ENCODE measurements at regions not wholly inside any gene's neighbourhood (a gene's known extent, or its start where the extent isn't known, plus 50 kb on each side); places are given as distances from the start of the nearest gene placed in this dataset.

GRCh38 chr5:139733698-139734538 lies 61.7 kb upstream of the PSD2 start:
- no peak for TF ChIP-seq PAX5 (IDR thresholded peaks at IDR 0.05; ENCODE audit: insufficient read depth, low read length, severe bottlenecking)
- TF ChIP-seq TAF1 (IDR thresholded peaks at IDR 0.05; ENCODE audit: low read depth, low read length), result no peak
- TF ChIP-seq SPI1 (IDR thresholded peaks at IDR 0.05; ENCODE audit: low read depth, low read length), result no peak
- no peak for TF ChIP-seq POLR2AphosphoS5 (IDR thresholded peaks at IDR 0.05; ENCODE audit: low read depth, low read length)
- no peak for TF ChIP-seq POLR2A (IDR thresholded peaks at IDR 0.05; ENCODE audit: low read depth, low read length)
- TF ChIP-seq POU2F2 (IDR thresholded peaks at IDR 0.05; ENCODE audit: low read depth, low read length), result no peak
- no peak for DNase-seq (ENCODE audit: insufficient read length, low spot score)
- FAIRE-seq, result no peak

GRCh38 chr5:139734539-139734916 lies 61.1 kb upstream of the PSD2 start:
- DNase-seq (ENCODE audit: insufficient read length, low spot score), result no peak
- TF ChIP-seq POU2F2 (IDR thresholded peaks at IDR 0.05; ENCODE audit: low read depth, low read length) (no peak), PAX5 (IDR thresholded peaks at IDR 0.05; ENCODE audit: insufficient read depth, low read length, severe bottlenecking) (no peak), POLR2AphosphoS5 (IDR thresholded peaks at IDR 0.05; ENCODE audit: low read depth, low read length) (no peak), POLR2A (IDR thresholded peaks at IDR 0.05; ENCODE audit: low read depth, low read length) (no peak), TAF1 (IDR thresholded peaks at IDR 0.05; ENCODE audit: low read depth, low read length) (no peak), SPI1 (IDR thresholded peaks at IDR 0.05; ENCODE audit: low read depth, low read length) (no peak)
- no peak for FAIRE-seq

GRCh38 chr5:139738193-139739149 lies 57.1 kb upstream of the PSD2 start:
- DNase-seq (ENCODE audit: insufficient read length, low spot score), result no peak
- FAIRE-seq, result no peak
- no peak for TF ChIP-seq POU2F2 (IDR thresholded peaks at IDR 0.05; ENCODE audit: low read depth, low read length)
- no peak for TF ChIP-seq POLR2A (IDR thresholded peaks at IDR 0.05; ENCODE audit: low read depth, low read length)

GRCh38 chr5:139739150-139739974 lies 56.2 kb upstream of the PSD2 start:
- DNase-seq (ENCODE audit: insufficient read length, low spot score), result no peak
- peak; percentile 55 for FAIRE-seq
- no peak for TF ChIP-seq POU2F2 (IDR thresholded peaks at IDR 0.05; ENCODE audit: low read depth, low read length)
- no peak for TF ChIP-seq POLR2AphosphoS5 (IDR thresholded peaks at IDR 0.05; ENCODE audit: low read depth, low read length)
- no peak for TF ChIP-seq PAX5 (IDR thresholded peaks at IDR 0.05; ENCODE audit: insufficient read depth, low read length, severe bottlenecking)
- TF ChIP-seq SPI1 (IDR thresholded peaks at IDR 0.05; ENCODE audit: low read depth, low read length), result no peak
- TF ChIP-seq TAF1 (IDR thresholded peaks at IDR 0.05; ENCODE audit: low read depth, low read length), result no peak
- TF ChIP-seq POLR2A (IDR thresholded peaks at IDR 0.05; ENCODE audit: low read depth, low read length), result no peak

GRCh38 chr5:139740138-139740991 lies 55.2 kb upstream of the PSD2 start:
- TF ChIP-seq TAF1 (IDR thresholded peaks at IDR 0.05; ENCODE audit: low read depth, low read length), result no peak
- TF ChIP-seq SPI1 (IDR thresholded peaks at IDR 0.05; ENCODE audit: low read depth, low read length), result no peak
- TF ChIP-seq POU2F2 (IDR thresholded peaks at IDR 0.05; ENCODE audit: low read depth, low read length), result no peak
- TF ChIP-seq POLR2AphosphoS5 (IDR thresholded peaks at IDR 0.05; ENCODE audit: low read depth, low read length), result no peak
- peak; percentile 52 for DNase-seq (ENCODE audit: insufficient read length, low spot score)
- FAIRE-seq, result peak; percentile 90

GRCh38 chr5:139740992-139741672 lies 54.5 kb upstream of the PSD2 start:
- no peak for TF ChIP-seq PAX5 (IDR thresholded peaks at IDR 0.05; ENCODE audit: insufficient read depth, low read length, severe bottlenecking)
- TF ChIP-seq SPI1 (IDR thresholded peaks at IDR 0.05; ENCODE audit: low read depth, low read length), result no peak
- TF ChIP-seq POLR2A (IDR thresholded peaks at IDR 0.05; ENCODE audit: low read depth, low read length), result no peak
- TF ChIP-seq TAF1 (IDR thresholded peaks at IDR 0.05; ENCODE audit: low read depth, low read length), result no peak
- TF ChIP-seq POLR2AphosphoS5 (IDR thresholded peaks at IDR 0.05; ENCODE audit: low read depth, low read length), result no peak
- no peak for TF ChIP-seq POU2F2 (IDR thresholded peaks at IDR 0.05; ENCODE audit: low read depth, low read length)
- no peak for DNase-seq (ENCODE audit: insufficient read length, low spot score)
- peak; percentile 75 for FAIRE-seq

GRCh38 chr5:139741823-139742172 lies 53.8 kb upstream of the PSD2 start:
- no peak for DNase-seq (ENCODE audit: insufficient read length, low spot score)
- TF ChIP-seq SPI1 (IDR thresholded peaks at IDR 0.05; ENCODE audit: low read depth, low read length), result no peak
- no peak for TF ChIP-seq TAF1 (IDR thresholded peaks at IDR 0.05; ENCODE audit: low read depth, low read length)
- FAIRE-seq, result no peak

- FAIRE-seq, result peak; percentile 43
- TF ChIP-seq POLR2AphosphoS5 (IDR thresholded peaks at IDR 0.05; ENCODE audit: low read depth, low read length) (no peak), TAF1 (IDR thresholded peaks at IDR 0.05; ENCODE audit: low read depth, low read length) (no peak), SPI1 (IDR thresholded peaks at IDR 0.05; ENCODE audit: low read depth, low read length) (no peak), POLR2A (IDR thresholded peaks at IDR 0.05; ENCODE audit: low read depth, low read length) (no peak), PAX5 (IDR thresholded peaks at IDR 0.05; ENCODE audit: insufficient read depth, low read length, severe bottlenecking) (no peak), POU2F2 (IDR thresholded peaks at IDR 0.05; ENCODE audit: low read depth, low read length) (no peak)
- no peak for DNase-seq (ENCODE audit: insufficient read length, low spot score)
Observed at GRCh38 chr5:139742173-139742903, 53.3 kb upstream of the PSD2 start.

All from GM12891 (cell line).